Lung (tissue), 11 donors: ENCODE measurements at regions not wholly inside any gene's neighbourhood (a gene's known extent, or its start where the extent isn't known, plus 50 kb on each side); places are given as distances from the start of the nearest gene placed in this dataset.

ENCODE experiments used
- ATAC-seq: fragments of 200-7000 bp; cut with Tn5 transposase; one replicate; pipeline ENCODE4 v1.9.1; 2020; ENCODE audit warnings: moderate number of reproducible peaks; ENCODE audit not compliant: insufficient read depth, low FRiP score
- DNase-seq, 3 donors: peaks; one replicate each; pipeline ENCODE4 v3.0.0-alpha.2; 2013 to 2017
- H3K27ac ChIP-seq, 2 donors: one replicate each; pipeline ENCODE4 v1.5.1; 2013; ENCODE audit warnings: mild to moderate bottlenecking in 2 of 2, moderate library complexity in 2 of 2, control low read depth in 1 of 2, inconsistent platforms in 1 of 2, low read depth in 1 of 2, low read length in 1 of 2
- H3K27me3 ChIP-seq, 3 donors: one replicate each; pipeline ENCODE4 v1.5.1; 2013; ENCODE audit warnings: low read length in 2 of 3; ENCODE audit not compliant: control insufficient read depth in 3 of 3, insufficient read depth in 3 of 3
- H3K36me3 ChIP-seq, 4 donors: one replicate each; pipeline ENCODE4 v1.5.1; 2013; ENCODE audit warnings: low read length in 4 of 4, mild to moderate bottlenecking in 1 of 4, moderate library complexity in 1 of 4; ENCODE audit not compliant: control insufficient read depth in 4 of 4, insufficient read depth in 4 of 4
- H3K4me1 ChIP-seq, 5 donors: one replicate each; pipeline ENCODE4 v1.5.1; 2013; ENCODE audit warnings: low read length in 5 of 5, mild to moderate bottlenecking in 2 of 5, moderate library complexity in 1 of 5; ENCODE audit not compliant: control insufficient read depth in 5 of 5, insufficient read depth in 5 of 5
- H3K4me3 ChIP-seq: one replicate; pipeline ENCODE4 v1.5.1; 2013; ENCODE audit warnings: mild to moderate bottlenecking, control low read depth, moderate library complexity
- H3K9ac ChIP-seq, 2 donors: one replicate each; pipeline ENCODE4 v1.5.1; 2013; ENCODE audit warnings: low read length in 2 of 2, control low read depth in 1 of 2; ENCODE audit not compliant: insufficient read depth in 1 of 2
- H3K9me3 ChIP-seq, 4 donors: one replicate each; pipeline ENCODE4 v1.5.1; 2013; ENCODE audit warnings: low read length in 3 of 4, mild to moderate bottlenecking in 1 of 4, moderate library complexity in 1 of 4; ENCODE audit not compliant: control insufficient read depth in 4 of 4, insufficient read depth in 3 of 4
- CTCF ChIP-seq: IDR thresholded peaks from 2 replicates; pipeline ENCODE4 v1.5.1; 2012; ENCODE audit warnings: mild to moderate bottlenecking; ENCODE audit errors: control extremely low read depth, extremely low read depth
- WGBS, 2 donors: extraction: QIAGEN DNeasy Blood & Tissue Kit; methylation state at CpG; one replicate each; pipeline ENCODE4 v1.1.7; 2013; 5-methylcytosine and 5-hydroxymethylcytosine counted together
- donor health status: control.
- donor health status: control.
- donor health status: Bipolar disorder and iron deficiency.
- donor health status: healthy.
- donor health status: DM: yes; HTN: yes; CAD: no.

DNA sequence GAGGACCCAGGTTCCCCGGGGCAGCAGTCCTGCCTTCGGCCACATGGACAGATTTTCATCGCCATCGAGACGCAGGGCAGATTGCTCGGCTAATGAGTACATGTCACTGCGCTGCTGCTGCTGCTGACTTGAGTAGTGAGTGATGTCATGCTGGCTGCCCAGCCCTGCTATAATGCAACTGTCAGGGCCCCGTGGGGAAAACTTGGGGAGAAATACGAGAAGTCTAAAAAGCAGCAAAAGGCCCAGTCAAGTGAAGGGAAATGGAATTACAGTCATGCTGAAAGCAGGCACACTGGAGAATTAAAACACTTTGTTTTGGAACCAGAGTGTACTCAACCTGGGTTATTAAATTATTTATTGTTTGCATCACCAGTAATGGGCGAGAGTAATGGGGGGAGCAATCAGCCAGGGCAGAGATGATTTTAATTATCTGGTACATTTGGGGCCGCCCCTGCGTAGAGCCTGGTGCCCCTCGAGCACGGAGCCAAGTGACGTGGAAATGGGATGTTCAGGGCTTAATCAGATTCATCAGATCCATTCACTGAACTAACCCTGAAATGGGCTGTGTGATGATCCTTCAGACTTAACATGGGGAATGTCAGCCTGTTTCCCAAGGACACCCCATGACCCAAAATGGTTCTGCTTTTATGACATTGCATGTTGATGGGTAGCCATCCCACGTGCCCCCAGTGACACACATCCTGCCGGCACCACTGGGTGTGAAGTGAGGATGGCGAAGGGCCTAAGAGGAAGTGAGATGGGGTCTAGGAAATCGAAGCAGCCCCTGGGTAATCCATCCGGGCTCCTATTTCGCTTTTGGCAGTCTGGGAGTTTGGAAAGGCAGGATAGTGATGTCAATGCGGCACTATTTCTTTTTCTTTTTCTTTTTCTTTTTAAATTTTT, 241.6 kb upstream of the CADM1 start:
- Histone ChIP-seq H3K4me3 (no peak overlapping the region), H3K27ac (no peak overlapping the region), H3K36me3 (no peaks in the 10 kb centered on the region), H3K27me3 (no peaks in the 10 kb centered on the region), H3K9me3 (no peaks in the 10 kb centered on the region), H3K9ac (no peak overlapping the region), H3K4me1 (peaks cover 0 to 9% (median 2%) of the 10 kb centered on the region in 5 donors)
- no peak for ATAC-seq
- 80 to 81% methylated on average over 22 of the region's 22 CpGs for WGBS, 2 donors
- DNase-seq, result no peak
- TF ChIP-seq CTCF, result no peak

GRCh38 chr11:115745066-115745465, 240.9 kb upstream of the CADM1 start:
- 66 to 82% methylated on average over 7 of the region's 7 CpGs for WGBS, 2 donors
- no peak for ATAC-seq
- no peak overlapping the region for H3K27ac ChIP-seq
- H3K9ac ChIP-seq, result no peak overlapping the region
- no peaks in the 10 kb centered on the region for H3K27me3 ChIP-seq
- no peak overlapping the region for H3K4me3 ChIP-seq
- no peaks in the 10 kb centered on the region for H3K9me3 ChIP-seq
- TF ChIP-seq CTCF, result no peak
- no peaks in the 10 kb centered on the region for H3K36me3 ChIP-seq
- DNase-seq, result no peak
- H3K4me1 ChIP-seq, result peaks cover 0 to 9% (median 2%) of the 10 kb centered on the region in 5 donors

GRCh38 chr11:115743719-115744118, 239.5 kb upstream of the CADM1 start:
- Histone ChIP-seq H3K4me3 (no peak overlapping the region), H3K36me3 (no peaks in the 10 kb centered on the region), H3K27me3 (no peaks in the 10 kb centered on the region), H3K4me1 (peaks cover 0 to 9% (median 2%) of the 10 kb centered on the region in 5 donors), H3K9ac (no peak overlapping the region), H3K9me3 (no peaks in the 10 kb centered on the region), H3K27ac (no peak overlapping the region)
- DNase-seq, result no peak
- no peak for TF ChIP-seq CTCF
- 84 to 89% methylated on average over 9 of the region's 9 CpGs for WGBS, 2 donors
- ATAC-seq, result no peak
